COLO829 (cell line): ENCODE measurements at regions not wholly inside any gene's neighbourhood (a gene's known extent, or its start where the extent isn't known, plus 50 kb on each side); places are given as distances from the start of the nearest gene placed in this dataset.

Experiments used
- DNase-seq: peaks from one replicate; pipeline ENCODE4 v3.0.0; 2012; ENCODE audit warnings: low spot score

- DNase-seq: no peak
These were observed 256.9 kb upstream of the TPK1 start for GRCh38 chr7:145092766-145093165.

GRCh38 chr7:145088111-145088745, 252.4 kb upstream of the TPK1 start:
- no peak for DNase-seq

GRCh38 chr7:145082366-145083161, 246.7 kb upstream of the TPK1 start:
- no peak for DNase-seq

- DNase-seq: no peak
These were observed 229.6 kb upstream of the TPK1 start for GRCh38 chr7:145065473-145065872.

- DNase-seq: no peak
These were observed 228.3 kb upstream of the TPK1 start for GRCh38 chr7:145064114-145064513.

GRCh38 chr7:145053781-145054180, 217.9 kb upstream of the TPK1 start:
- DNase-seq: no peak

- no peak for DNase-seq
These were observed 214.6 kb upstream of the TPK1 start for GRCh38 chr7:145050415-145050814.

- DNase-seq: peak; percentile 20
These were observed 201.0 kb upstream of the TPK1 start for GRCh38 chr7:145036604-145037405.

- DNase-seq: no peak
These were observed 195.3 kb upstream of the TPK1 start for GRCh38 chr7:145031162-145031561.

GRCh38 chr7:145030754-145031153, 194.9 kb upstream of the TPK1 start:
- no peak for DNase-seq

- no peak for DNase-seq
These were observed 184.6 kb upstream of the TPK1 start for GRCh38 chr7:145020454-145020853.

GRCh38 chr7:145016068-145016467, 180.2 kb upstream of the TPK1 start:
- peak; percentile 14 for DNase-seq

- no peak for DNase-seq
These were observed 174.0 kb upstream of the TPK1 start for GRCh38 chr7:145009876-145010275.

- DNase-seq: no peak
These were observed 169.7 kb upstream of the TPK1 start for GRCh38 chr7:145005601-145006000.

GRCh38 chr7:144997512-144997911, 161.7 kb upstream of the TPK1 start:
- no peak for DNase-seq

GRCh38 chr7:144995495-144995894, 159.6 kb upstream of the TPK1 start:
- no peak for DNase-seq

GRCh38 chr7:144991041-144991440, 155.2 kb upstream of the TPK1 start:
- no peak for DNase-seq

GRCh38 chr7:144987686-144988085, 151.8 kb upstream of the TPK1 start:
- DNase-seq: no peak

- no peak for DNase-seq
These were observed 146.3 kb upstream of the TPK1 start for GRCh38 chr7:144982133-144982532.

GRCh38 chr7:144975882-144976281, 140.0 kb upstream of the TPK1 start:
- no peak for DNase-seq

GRCh38 chr7:144969787-144970186, 133.9 kb upstream of the TPK1 start:
- DNase-seq: no peak

- DNase-seq: no peak
These were observed 124.9 kb upstream of the TPK1 start for GRCh38 chr7:144960763-144961162.

GRCh38 chr7:144957998-144958397, 122.1 kb upstream of the TPK1 start:
- no peak for DNase-seq
